ENCODE measurements at regions not wholly inside any gene's neighbourhood (a gene's known extent, or its start where the extent isn't known, plus 50 kb on each side); places are given as distances from the start of the nearest gene placed in this dataset.

- TF ChIP-seq, protein P1, sequence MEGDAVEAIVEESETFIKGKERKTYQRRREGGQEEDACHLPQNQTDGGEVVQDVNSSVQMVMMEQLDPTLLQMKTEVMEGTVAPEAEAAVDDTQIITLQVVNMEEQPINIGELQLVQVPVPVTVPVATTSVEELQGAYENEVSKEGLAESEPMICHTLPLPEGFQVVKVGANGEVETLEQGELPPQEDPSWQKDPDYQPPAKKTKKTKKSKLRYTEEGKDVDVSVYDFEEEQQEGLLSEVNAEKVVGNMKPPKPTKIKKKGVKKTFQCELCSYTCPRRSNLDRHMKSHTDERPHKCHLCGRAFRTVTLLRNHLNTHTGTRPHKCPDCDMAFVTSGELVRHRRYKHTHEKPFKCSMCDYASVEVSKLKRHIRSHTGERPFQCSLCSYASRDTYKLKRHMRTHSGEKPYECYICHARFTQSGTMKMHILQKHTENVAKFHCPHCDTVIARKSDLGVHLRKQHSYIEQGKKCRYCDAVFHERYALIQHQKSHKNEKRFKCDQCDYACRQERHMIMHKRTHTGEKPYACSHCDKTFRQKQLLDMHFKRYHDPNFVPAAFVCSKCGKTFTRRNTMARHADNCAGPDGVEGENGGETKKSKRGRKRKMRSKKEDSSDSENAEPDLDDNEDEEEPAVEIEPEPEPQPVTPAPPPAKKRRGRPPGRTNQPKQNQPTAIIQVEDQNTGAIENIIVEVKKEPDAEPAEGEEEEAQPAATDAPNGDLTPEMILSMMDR (conservative IDR thresholded peaks at IDR 0.05): no peak
- no peak for TF ChIP-seq EZH2 (IDR thresholded peaks at IDR 0.05; ENCODE audit: low read depth)
Observed at GRCh38 chr7:66524738-66525137, 103.9 kb upstream of the KCTD7 start.
